ENCODE measurements at regions not wholly inside any gene's neighbourhood (a gene's known extent, or its start where the extent isn't known, plus 50 kb on each side); places are given as distances from the start of the nearest gene placed in this dataset.

DNA sequence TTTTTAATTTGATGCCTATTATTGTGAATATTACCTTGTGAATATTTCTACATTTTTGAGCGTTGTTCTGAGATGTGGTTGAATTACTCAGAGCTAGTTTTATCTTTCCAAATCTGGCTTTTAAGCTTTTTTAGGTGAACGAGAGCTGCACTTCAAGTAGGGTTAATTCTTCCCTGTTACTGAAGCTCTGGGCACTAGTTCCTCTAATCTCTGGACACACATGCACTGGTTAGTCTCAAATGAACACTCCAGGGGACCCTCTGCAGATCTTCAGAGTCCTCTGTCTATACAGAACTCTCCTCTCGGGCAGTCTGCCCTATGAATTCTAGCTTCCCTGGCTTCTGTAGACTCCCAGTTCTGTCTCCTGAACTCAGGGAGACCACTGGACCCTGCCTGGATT is 237.5 kb upstream of the TBC1D5 start (continued):
- TF ChIP-seq, protein P1, sequence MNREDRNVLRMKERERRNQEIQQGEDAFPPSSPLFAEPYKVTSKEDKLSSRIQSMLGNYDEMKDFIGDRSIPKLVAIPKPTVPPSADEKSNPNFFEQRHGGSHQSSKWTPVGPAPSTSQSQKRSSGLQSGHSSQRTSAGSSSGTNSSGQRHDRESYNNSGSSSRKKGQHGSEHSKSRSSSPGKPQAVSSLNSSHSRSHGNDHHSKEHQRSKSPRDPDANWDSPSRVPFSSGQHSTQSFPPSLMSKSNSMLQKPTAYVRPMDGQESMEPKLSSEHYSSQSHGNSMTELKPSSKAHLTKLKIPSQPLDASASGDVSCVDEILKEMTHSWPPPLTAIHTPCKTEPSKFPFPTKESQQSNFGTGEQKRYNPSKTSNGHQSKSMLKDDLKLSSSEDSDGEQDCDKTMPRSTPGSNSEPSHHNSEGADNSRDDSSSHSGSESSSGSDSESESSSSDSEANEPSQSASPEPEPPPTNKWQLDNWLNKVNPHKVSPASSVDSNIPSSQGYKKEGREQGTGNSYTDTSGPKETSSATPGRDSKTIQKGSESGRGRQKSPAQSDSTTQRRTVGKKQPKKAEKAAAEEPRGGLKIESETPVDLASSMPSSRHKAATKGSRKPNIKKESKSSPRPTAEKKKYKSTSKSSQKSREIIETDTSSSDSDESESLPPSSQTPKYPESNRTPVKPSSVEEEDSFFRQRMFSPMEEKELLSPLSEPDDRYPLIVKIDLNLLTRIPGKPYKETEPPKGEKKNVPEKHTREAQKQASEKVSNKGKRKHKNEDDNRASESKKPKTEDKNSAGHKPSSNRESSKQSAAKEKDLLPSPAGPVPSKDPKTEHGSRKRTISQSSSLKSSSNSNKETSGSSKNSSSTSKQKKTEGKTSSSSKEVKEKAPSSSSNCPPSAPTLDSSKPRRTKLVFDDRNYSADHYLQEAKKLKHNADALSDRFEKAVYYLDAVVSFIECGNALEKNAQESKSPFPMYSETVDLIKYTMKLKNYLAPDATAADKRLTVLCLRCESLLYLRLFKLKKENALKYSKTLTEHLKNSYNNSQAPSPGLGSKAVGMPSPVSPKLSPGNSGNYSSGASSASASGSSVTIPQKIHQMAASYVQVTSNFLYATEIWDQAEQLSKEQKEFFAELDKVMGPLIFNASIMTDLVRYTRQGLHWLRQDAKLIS (CRISPR knock-in tag; IDR thresholded peaks at IDR 0.05; ENCODE audit: borderline replicate concordance) = no peak
- TF ChIP-seq NR3C1 (CRISPR knock-in tag; conservative IDR thresholded peaks at IDR 0.05; ENCODE audit: low read depth) (no peak), RELA (CRISPR knock-in tag; IDR thresholded peaks at IDR 0.05; ENCODE audit: borderline replicate concordance) (no peak)
- TF ChIP-seq, protein P2, sequence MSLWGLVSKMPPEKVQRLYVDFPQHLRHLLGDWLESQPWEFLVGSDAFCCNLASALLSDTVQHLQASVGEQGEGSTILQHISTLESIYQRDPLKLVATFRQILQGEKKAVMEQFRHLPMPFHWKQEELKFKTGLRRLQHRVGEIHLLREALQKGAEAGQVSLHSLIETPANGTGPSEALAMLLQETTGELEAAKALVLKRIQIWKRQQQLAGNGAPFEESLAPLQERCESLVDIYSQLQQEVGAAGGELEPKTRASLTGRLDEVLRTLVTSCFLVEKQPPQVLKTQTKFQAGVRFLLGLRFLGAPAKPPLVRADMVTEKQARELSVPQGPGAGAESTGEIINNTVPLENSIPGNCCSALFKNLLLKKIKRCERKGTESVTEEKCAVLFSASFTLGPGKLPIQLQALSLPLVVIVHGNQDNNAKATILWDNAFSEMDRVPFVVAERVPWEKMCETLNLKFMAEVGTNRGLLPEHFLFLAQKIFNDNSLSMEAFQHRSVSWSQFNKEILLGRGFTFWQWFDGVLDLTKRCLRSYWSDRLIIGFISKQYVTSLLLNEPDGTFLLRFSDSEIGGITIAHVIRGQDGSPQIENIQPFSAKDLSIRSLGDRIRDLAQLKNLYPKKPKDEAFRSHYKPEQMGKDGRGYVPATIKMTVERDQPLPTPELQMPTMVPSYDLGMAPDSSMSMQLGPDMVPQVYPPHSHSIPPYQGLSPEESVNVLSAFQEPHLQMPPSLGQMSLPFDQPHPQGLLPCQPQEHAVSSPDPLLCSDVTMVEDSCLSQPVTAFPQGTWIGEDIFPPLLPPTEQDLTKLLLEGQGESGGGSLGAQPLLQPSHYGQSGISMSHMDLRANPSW (CRISPR knock-in tag; conservative IDR thresholded peaks at IDR 0.05; ENCODE audit: low read depth) = no peak

DNA sequence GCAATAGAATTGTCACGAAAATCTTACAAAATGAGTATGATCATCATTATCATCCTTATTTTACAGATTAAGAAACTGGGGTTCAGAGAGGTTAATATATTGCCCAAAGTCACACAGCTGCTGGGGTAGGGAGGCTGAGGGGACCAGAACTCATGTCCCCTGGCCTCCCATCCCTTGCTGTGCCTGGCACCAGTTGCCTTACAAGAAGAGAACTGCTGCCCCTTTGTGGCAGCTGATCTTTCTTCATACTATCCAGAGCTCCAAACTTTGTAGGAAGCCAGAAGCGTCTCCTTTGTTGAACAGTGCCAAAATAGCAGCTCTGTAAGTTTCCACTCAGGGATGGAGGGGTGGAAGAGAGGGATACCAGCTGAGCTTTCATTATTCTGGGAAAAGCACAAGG is 236.8 kb upstream of the TBC1D5 start:
- POLR2A ChIA-PET = no interaction called here
- H3K27me3 Mint-ChIP-seq (ENCODE audit: low read depth) = no peaks in the 10 kb centered on the region
- no peaks in the 10 kb centered on the region for H3K9me3 Mint-ChIP-seq
- no peak overlapping the region for H3K4me3 Mint-ChIP-seq
- no peaks in the 10 kb centered on the region for H3K4me1 Mint-ChIP-seq
- DNase-seq (ENCODE audit: low spot score) = no peak
- CTCF ChIA-PET = interaction anchor here (0.6 to 3.3 kb wide), 6 partner anchors 10 to 334 kb away, joined by 3 to 23 read pairs (median 4); no protein-coding TSS in a partner anchor
- ATAC-seq = peak; percentile 60
- TF ChIP-seq GTF2I (CRISPR knock-in tag; conservative IDR thresholded peaks at IDR 0.05) (peak; percentile 84; the same call in 1 of the 2 replicates), JUN (CRISPR knock-in tag; IDR thresholded peaks at IDR 0.05) (no peak)
- H3K27ac Mint-ChIP-seq = no peak overlapping the region
- no peaks in the 10 kb centered on the region for H3K36me3 Mint-ChIP-seq

DNA sequence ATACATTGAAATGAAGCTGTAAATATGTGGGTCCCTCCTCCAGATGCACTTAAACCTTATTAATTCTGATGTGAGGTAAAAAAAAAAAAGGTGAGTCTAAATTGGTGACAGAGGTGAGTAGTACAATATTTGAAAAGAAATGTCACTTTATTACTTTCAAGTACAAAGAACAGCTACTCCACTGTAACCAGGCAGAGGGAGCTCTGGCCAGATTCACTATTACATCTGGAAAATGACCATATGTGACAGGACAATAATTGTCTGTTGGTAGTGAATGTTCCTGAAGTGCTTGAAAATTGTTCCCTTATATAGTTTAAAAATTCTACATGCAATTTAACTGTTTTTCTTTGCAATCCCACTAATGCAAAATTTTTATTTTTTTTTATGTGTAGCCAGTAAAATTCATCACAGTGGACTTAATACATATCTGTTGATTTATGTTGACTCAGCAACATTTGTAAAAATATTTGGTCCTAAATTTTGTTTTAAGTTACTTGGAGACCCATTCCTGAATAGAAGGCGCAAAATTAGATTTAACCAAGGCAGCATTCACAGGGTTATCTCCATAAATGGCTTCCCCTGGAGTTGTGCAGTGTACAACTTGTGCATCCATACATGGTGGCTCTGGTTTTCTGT is 231.9 kb upstream of the TBC1D5 start:
- Mint-ChIP-seq H3K27me3 (ENCODE audit: low read depth) (no peaks in the 10 kb centered on the region), H3K36me3 (no peaks in the 10 kb centered on the region), H3K4me3 (no peak overlapping the region), H3K9me3 (no peaks in the 10 kb centered on the region), H3K4me1 (peaks cover 19% of the 10 kb centered on the region), H3K27ac (no peak overlapping the region)
- no peak for DNase-seq (ENCODE audit: low spot score)
- ATAC-seq = no peak
- ChIA-PET POLR2A (interaction anchor here (0.7 kb wide), 1 partner anchor 280 kb away, joined by 3 read pairs; no protein-coding TSS in a partner anchor), CTCF (interaction anchor here (1.2 kb wide), 1 partner anchor 80 kb away, joined by 3 read pairs; no protein-coding TSS in a partner anchor)
- TF ChIP-seq, protein P3, sequence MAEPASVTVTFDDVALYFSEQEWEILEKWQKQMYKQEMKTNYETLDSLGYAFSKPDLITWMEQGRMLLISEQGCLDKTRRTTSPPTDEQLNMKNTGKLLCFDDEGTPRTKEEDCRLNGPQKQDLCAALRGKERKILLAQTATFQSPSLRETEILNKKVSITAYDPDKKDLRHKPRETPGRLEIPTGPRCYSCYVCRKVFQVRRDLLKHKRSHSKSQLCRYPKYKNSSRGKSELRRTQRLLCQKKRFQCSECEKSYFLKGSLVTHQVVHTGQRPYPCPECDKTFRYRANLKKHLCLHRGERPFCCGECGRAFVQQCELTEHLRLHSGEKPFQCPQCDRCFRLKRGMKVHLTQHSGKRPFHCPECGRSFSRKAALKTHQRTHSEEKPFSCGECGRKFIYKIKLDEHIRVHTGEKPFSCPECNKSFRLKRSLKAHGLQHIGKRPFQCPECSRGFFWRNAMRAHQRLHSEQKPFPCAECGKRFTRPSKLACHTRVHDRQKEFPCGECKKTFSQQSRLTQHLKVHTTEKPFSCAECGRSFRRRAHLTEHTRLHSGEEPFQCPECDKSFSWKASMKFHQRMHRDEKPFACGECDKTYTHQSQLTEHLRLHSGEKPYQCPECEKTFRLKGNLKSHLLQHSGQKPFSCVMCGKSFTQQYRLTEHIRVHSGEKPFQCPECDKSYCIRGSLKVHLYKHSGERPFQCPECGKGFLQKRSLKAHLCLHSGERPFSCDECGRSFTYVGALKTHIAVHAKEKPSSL (CRISPR knock-in tag; conservative IDR thresholded peaks at IDR 0.05) = no peak
- TF ChIP-seq, protein P4, sequence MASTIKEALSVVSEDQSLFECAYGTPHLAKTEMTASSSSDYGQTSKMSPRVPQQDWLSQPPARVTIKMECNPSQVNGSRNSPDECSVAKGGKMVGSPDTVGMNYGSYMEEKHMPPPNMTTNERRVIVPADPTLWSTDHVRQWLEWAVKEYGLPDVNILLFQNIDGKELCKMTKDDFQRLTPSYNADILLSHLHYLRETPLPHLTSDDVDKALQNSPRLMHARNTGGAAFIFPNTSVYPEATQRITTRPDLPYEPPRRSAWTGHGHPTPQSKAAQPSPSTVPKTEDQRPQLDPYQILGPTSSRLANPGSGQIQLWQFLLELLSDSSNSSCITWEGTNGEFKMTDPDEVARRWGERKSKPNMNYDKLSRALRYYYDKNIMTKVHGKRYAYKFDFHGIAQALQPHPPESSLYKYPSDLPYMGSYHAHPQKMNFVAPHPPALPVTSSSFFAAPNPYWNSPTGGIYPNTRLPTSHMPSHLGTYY (CRISPR knock-in tag; IDR thresholded peaks at IDR 0.05) = no peak
- TF ChIP-seq ELF4 (CRISPR knock-in tag; IDR thresholded peaks at IDR 0.05; ENCODE audit: low read depth) (no peak), GTF2I (CRISPR knock-in tag; conservative IDR thresholded peaks at IDR 0.05) (no peak), NR1H2 (CRISPR knock-in tag; IDR thresholded peaks at IDR 0.05) (no peak), FOXP1 (CRISPR knock-in tag; IDR thresholded peaks at IDR 0.05; ENCODE audit: borderline replicate concordance) (no peak), CBFB (CRISPR knock-in tag; IDR thresholded peaks at IDR 0.05; ENCODE audit: low read depth) (no peak), SP1 (CRISPR knock-in tag; conservative IDR thresholded peaks at IDR 0.05) (no peak), TEAD1 (CRISPR knock-in tag; IDR thresholded peaks at IDR 0.05) (no peak), SOX15 (CRISPR knock-in tag; IDR thresholded peaks at IDR 0.05) (no peak), ZNF121 (CRISPR knock-in tag; IDR thresholded peaks at IDR 0.05) (no peak)
- TF ChIP-seq, protein P5, sequence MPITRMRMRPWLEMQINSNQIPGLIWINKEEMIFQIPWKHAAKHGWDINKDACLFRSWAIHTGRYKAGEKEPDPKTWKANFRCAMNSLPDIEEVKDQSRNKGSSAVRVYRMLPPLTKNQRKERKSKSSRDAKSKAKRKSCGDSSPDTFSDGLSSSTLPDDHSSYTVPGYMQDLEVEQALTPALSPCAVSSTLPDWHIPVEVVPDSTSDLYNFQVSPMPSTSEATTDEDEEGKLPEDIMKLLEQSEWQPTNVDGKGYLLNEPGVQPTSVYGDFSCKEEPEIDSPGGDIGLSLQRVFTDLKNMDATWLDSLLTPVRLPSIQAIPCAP (CRISPR knock-in tag; IDR thresholded peaks at IDR 0.05) = no peak

Measured in WTC11 (cell line).